ENCODE measurements at regions not wholly inside any gene's neighbourhood (a gene's known extent, or its start where the extent isn't known, plus 50 kb on each side); places are given as distances from the start of the nearest gene placed in this dataset.

- TF ChIP-seq, protein P1, sequence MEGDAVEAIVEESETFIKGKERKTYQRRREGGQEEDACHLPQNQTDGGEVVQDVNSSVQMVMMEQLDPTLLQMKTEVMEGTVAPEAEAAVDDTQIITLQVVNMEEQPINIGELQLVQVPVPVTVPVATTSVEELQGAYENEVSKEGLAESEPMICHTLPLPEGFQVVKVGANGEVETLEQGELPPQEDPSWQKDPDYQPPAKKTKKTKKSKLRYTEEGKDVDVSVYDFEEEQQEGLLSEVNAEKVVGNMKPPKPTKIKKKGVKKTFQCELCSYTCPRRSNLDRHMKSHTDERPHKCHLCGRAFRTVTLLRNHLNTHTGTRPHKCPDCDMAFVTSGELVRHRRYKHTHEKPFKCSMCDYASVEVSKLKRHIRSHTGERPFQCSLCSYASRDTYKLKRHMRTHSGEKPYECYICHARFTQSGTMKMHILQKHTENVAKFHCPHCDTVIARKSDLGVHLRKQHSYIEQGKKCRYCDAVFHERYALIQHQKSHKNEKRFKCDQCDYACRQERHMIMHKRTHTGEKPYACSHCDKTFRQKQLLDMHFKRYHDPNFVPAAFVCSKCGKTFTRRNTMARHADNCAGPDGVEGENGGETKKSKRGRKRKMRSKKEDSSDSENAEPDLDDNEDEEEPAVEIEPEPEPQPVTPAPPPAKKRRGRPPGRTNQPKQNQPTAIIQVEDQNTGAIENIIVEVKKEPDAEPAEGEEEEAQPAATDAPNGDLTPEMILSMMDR (IDR thresholded peaks at IDR 0.05) = no peak
- TF ChIP-seq POLR2A (IDR thresholded peaks at IDR 0.05) = no peak
These were observed 191.5 kb upstream of the RPL38 start for GRCh38 chr17:74011966-74012365.

Measured in uterus (tissue), 2 donors.